ENCODE measurements at regions not wholly inside any gene's neighbourhood (a gene's known extent, or its start where the extent isn't known, plus 50 kb on each side); places are given as distances from the start of the nearest gene placed in this dataset.

- Mint-ChIP-seq H3K9me3 (ENCODE audit: insufficient read depth) (no peaks in the 10 kb centered on the region), H3K4me3 (no peak overlapping the region), H3K27ac (no peak overlapping the region), H3K27me3 (no peaks in the 10 kb centered on the region), H3K4me1 (no peaks in the 10 kb centered on the region)
- H3K4me2 ChIP-seq (replicated peaks; ENCODE audit: low read depth, low read length, poor library complexity, severe bottlenecking): no peak overlapping the region
- no peaks in the 10 kb centered on the region for H3K9me3 ChIP-seq (ENCODE audit: control extremely low read depth in 1 of 3, control insufficient read depth in 2 of 3, insufficient read depth in 1 of 3, low read length in 2 of 3)
- TF ChIP-seq CTCF (IDR thresholded peaks at IDR 0.05) (no peak), EZH2 (IDR thresholded peaks at IDR 0.05; ENCODE audit: borderline replicate concordance, insufficient read depth, low read depth, low read length, poor library complexity, severe bottlenecking) (no peak)
- 78% methylated on average over 1 of the region's 2 CpGs for WGBS (ENCODE audit: insufficient coverage)
- H3K36me3 ChIP-seq (replicated peaks in 1 of 2; ENCODE audit: control extremely low read depth in 1 of 2, control insufficient read depth in 1 of 2, extremely low read depth in 1 of 2, insufficient read depth in 2 of 2, low read length in 1 of 2): no peaks in the 10 kb centered on the region
- no peaks in the 10 kb centered on the region for H3K27me3 ChIP-seq (replicated peaks in 1 of 4; ENCODE audit: control extremely low read depth in 1 of 4, control insufficient read depth in 3 of 4, insufficient read depth in 4 of 4, low read length in 3 of 4)
- H3K4me3 ChIP-seq (ENCODE audit: control extremely low read depth in 1 of 5, extremely low read depth in 1 of 5, insufficient read depth in 1 of 5, low read depth in 2 of 5, low read length in 4 of 5): no peak overlapping the region
- DNase-seq (no peak), ATAC-seq (ENCODE audit: low read depth) (no peak)
- H4K20me1 ChIP-seq (ENCODE audit: control insufficient read depth, insufficient read depth, low read length, poor library complexity, severe bottlenecking): no peaks in the 10 kb centered on the region
- intact Hi-C loops (cut with micrococcal nuclease): no loop called here
- H3K9ac ChIP-seq (ENCODE audit: low read length): no peak overlapping the region
- ChIA-PET CTCF (no interaction called here), POLR2A (no interaction called here)
- no peak overlapping the region for H2AFZ ChIP-seq (ENCODE audit: insufficient read depth, low read depth, low read length, poor library complexity, severe bottlenecking)
- no peaks in the 10 kb centered on the region for H3K79me2 ChIP-seq (ENCODE audit: control insufficient read depth, insufficient read depth, low read length)
- no peak overlapping the region for H3K27ac ChIP-seq (ENCODE audit: low read length in 2 of 2)
- H3K4me1 ChIP-seq (ENCODE audit: control insufficient read depth in 2 of 2, insufficient read depth in 2 of 2, low read length in 2 of 2): no peaks in the 10 kb centered on the region
These were observed 130.5 kb upstream of the EPHA7 start for GRCh38 chr6:93549868-93550267.

- intact Hi-C loops (cut with micrococcal nuclease): no loop called here
- no peak overlapping the region for H3K4me2 ChIP-seq (replicated peaks; ENCODE audit: low read depth, low read length, poor library complexity, severe bottlenecking)
- H3K36me3 ChIP-seq (replicated peaks in 1 of 2; ENCODE audit: control extremely low read depth in 1 of 2, control insufficient read depth in 1 of 2, extremely low read depth in 1 of 2, insufficient read depth in 2 of 2, low read length in 1 of 2): no peaks in the 10 kb centered on the region
- Mint-ChIP-seq H3K9me3 (ENCODE audit: insufficient read depth) (no peaks in the 10 kb centered on the region), H3K4me3 (no peak overlapping the region), H3K27ac (no peak overlapping the region), H3K4me1 (no peaks in the 10 kb centered on the region), H3K27me3 (no peaks in the 10 kb centered on the region)
- no peak overlapping the region for H3K27ac ChIP-seq (ENCODE audit: low read length in 2 of 2)
- no peaks in the 10 kb centered on the region for H3K4me1 ChIP-seq (ENCODE audit: control insufficient read depth in 2 of 2, insufficient read depth in 2 of 2, low read length in 2 of 2)
- ChIA-PET CTCF (no interaction called here), POLR2A (no interaction called here)
- no peak overlapping the region for H2AFZ ChIP-seq (ENCODE audit: insufficient read depth, low read depth, low read length, poor library complexity, severe bottlenecking)
- H3K79me2 ChIP-seq (ENCODE audit: control insufficient read depth, insufficient read depth, low read length): no peaks in the 10 kb centered on the region
- ATAC-seq (ENCODE audit: low read depth): no peak
- no peaks in the 10 kb centered on the region for H4K20me1 ChIP-seq (ENCODE audit: control insufficient read depth, insufficient read depth, low read length, poor library complexity, severe bottlenecking)
- no peak for DNase-seq
- H3K4me3 ChIP-seq (ENCODE audit: control extremely low read depth in 1 of 5, extremely low read depth in 1 of 5, insufficient read depth in 1 of 5, low read depth in 2 of 5, low read length in 4 of 5): no peak overlapping the region
- no peaks in the 10 kb centered on the region for H3K9me3 ChIP-seq (ENCODE audit: control extremely low read depth in 1 of 3, control insufficient read depth in 2 of 3, insufficient read depth in 1 of 3, low read length in 2 of 3)
- H3K27me3 ChIP-seq (replicated peaks in 1 of 4; ENCODE audit: control extremely low read depth in 1 of 4, control insufficient read depth in 3 of 4, insufficient read depth in 4 of 4, low read length in 3 of 4): no peaks in the 10 kb centered on the region
- no CpG with 5 or more reads among the region's 6 CpGs for WGBS (ENCODE audit: insufficient coverage)
- H3K9ac ChIP-seq (ENCODE audit: low read length): no peak overlapping the region
- TF ChIP-seq CTCF (IDR thresholded peaks at IDR 0.05) (no peak), EZH2 (IDR thresholded peaks at IDR 0.05; ENCODE audit: borderline replicate concordance, insufficient read depth, low read depth, low read length, poor library complexity, severe bottlenecking) (no peak)
These were observed 105.5 kb upstream of the EPHA7 start for GRCh38 chr6:93524671-93525451.

Data from B cell (primary cell).